HuH-7 (cell line): ENCODE measurements at regions not wholly inside any gene's neighbourhood (a gene's known extent, or its start where the extent isn't known, plus 50 kb on each side); places are given as distances from the start of the nearest gene placed in this dataset.
A peak's percentile ranks its signal among the peaks of the same experiment; 100 is the strongest.
"Not testable (repeated sequence)": the region's sequence is repeated elsewhere in the genome, so short reads cannot be mapped to it uniquely, and the experiment has no call there.

Experiments
- DNase-seq: peaks from one replicate; pipeline ENCODE4 v3.0.0; 2011; ENCODE audit warnings: low spot score

DNA sequence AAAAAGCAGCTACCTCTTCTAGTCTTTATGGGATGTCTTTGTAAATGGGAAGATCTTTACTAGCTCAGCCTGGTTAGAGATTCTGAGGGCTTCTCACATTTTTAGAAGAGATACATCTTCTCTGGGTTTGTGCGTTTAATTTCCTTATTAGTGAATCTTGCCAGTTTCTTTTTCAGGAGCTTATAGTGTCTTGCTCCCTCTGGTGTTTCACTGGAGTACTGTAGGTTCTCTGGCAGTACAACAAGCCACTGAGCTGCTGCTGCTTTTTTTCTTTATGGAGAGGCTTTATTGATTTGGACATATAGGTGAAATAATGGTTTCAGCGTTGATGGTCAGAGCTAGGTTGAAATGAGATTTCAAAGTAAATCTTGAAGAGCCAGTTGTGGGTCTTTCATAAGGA, 82.9 kb downstream of the LAS1L start:
- DNase-seq = peak; percentile 29

- DNase-seq = no peak
These were observed 114.4 kb downstream of the LAS1L start for GRCh38 chrX:65420154-65420553.

GRCh38 chrX:65407662-65408061, 126.9 kb downstream of the LAS1L start:
- not testable (repeated sequence) for DNase-seq

DNA sequence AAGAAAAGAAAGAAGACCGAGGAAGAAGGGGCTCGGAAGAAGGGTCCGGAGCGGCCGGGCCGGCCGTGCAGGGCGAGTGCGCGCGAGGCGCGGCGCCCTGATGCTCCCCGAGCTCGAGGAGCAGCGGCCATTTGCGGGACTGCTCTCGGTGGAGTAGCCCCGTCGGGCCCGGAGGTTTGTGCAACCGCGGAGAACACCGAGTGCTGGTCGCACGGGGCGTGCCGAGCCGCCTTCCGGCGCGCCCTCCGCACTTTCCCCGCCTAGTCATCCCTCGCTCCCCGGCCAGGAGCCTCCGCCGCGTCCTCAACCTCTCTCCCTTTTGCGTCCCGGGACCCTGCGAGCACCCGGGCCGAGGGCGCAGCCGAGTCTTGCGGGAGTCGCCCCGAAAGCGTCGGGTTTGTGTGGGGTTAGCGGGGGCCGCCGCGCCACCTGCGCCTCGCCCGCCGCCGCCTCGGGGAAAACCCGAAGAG, 127.4 kb downstream of the LAS1L start:
- no peak for DNase-seq

GRCh38 chrX:65406532-65406931, 128.1 kb downstream of the LAS1L start:
- no peak for DNase-seq

DNA sequence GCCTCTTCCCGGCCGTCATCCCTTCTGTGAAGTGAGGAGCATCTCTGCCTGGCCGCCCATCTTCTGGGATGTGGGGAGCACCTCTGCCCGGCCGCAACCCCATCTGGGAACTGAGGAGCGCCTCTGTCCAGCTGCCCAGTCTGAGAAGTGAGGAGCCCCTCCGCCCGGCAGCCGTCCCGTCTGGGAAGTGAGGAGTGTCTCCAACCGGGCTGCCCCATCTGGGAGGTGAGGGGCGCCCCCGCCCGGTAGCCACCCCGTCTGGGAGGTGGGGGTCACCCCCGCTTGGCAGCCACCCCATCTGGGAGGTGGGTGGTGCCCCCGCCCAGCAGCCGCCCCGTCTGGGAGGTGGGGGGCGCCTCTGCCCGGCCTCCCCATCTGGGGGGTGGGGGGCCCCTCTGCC, 142.3 kb downstream of the LAS1L start:
- DNase-seq = no peak

DNA sequence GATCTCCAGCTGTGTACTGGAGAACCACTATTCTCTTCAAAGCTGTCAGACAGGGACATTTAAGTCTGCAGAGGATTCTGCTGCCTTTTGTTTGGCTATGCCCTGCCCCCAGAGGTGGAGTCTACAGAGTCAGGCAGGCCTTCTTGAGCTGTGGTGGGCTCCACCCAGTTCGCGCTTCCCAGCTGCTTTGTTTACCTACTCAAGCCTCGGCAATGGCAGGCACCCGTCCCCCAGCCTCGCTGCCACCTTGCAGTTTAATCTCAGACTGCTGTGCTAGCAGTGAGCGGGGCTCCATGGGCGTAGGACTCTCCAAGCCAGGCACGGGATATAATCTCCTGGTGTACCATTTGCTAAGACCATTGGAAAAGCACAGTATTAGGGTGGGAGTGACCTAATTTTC, 145.5 kb downstream of the LAS1L start:
- DNase-seq = not testable (repeated sequence)
